ENCODE measurements at regions not wholly inside any gene's neighbourhood (a gene's known extent, or its start where the extent isn't known, plus 50 kb on each side); places are given as distances from the start of the nearest gene placed in this dataset.

- TF ChIP-seq, protein P1, sequence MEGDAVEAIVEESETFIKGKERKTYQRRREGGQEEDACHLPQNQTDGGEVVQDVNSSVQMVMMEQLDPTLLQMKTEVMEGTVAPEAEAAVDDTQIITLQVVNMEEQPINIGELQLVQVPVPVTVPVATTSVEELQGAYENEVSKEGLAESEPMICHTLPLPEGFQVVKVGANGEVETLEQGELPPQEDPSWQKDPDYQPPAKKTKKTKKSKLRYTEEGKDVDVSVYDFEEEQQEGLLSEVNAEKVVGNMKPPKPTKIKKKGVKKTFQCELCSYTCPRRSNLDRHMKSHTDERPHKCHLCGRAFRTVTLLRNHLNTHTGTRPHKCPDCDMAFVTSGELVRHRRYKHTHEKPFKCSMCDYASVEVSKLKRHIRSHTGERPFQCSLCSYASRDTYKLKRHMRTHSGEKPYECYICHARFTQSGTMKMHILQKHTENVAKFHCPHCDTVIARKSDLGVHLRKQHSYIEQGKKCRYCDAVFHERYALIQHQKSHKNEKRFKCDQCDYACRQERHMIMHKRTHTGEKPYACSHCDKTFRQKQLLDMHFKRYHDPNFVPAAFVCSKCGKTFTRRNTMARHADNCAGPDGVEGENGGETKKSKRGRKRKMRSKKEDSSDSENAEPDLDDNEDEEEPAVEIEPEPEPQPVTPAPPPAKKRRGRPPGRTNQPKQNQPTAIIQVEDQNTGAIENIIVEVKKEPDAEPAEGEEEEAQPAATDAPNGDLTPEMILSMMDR (conservative IDR thresholded peaks at IDR 0.05 in 1 of 2, IDR thresholded peaks at IDR 0.05 in 1 of 2; ENCODE audit: low read depth in 1 of 2, low read length in 2 of 2) = no peak
- TF ChIP-seq EZH2 (IDR thresholded peaks at IDR 0.05; ENCODE audit: low read length, missing control alignments) = no peak
These were observed 450.2 kb upstream of the KLHL29 start for GRCh38 chr2:22934747-22935146.

DNA sequence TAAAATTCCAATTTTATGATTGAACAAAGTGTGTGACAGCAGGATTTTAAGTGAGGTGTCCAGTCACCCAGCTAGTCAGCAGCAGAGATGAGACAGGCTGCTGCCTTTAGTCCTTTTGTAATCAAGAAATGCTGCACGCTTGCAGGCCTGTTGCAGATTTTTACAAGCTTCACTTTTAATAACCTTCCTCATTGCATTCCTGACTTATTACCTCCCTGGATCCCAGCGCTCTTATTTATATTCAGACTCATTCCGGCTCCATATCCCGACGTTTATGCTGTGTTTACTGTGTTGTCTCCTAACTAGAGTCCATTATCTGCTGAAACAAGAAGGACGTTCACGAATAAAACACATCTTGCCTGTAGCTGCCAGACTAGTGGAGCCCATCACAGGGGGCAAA, 442.5 kb upstream of the KLHL29 start:
- Histone ChIP-seq H2AFZ (ENCODE audit: low read length) (no peak overlapping the region), H3K4me1 (ENCODE audit: control insufficient read depth, extremely low read depth, insufficient read depth, low read length) (no peaks in the 10 kb centered on the region), H3K79me2 (ENCODE audit: control insufficient read depth, insufficient read depth, low read length) (no peaks in the 10 kb centered on the region), H3K27ac (ENCODE audit: insufficient read depth, low read length) (no peak overlapping the region), H3K36me3 (ENCODE audit: control insufficient read depth, insufficient read depth, low read length) (no peaks in the 10 kb centered on the region), H3K9ac (ENCODE audit: insufficient read depth, low read length) (no peak overlapping the region), H3K27me3 (ENCODE audit: control insufficient read depth, insufficient read depth, low read length) (no peaks in the 10 kb centered on the region), H3K9me3 (ENCODE audit: control insufficient read depth, insufficient read depth, low read depth, low read length) (no peaks in the 10 kb centered on the region), H3K4me3 (replicated peaks in 1 of 4; ENCODE audit: control extremely low read depth in 1 of 4, insufficient read depth in 1 of 4, low read depth in 3 of 4, low read length in 4 of 4) (no peak overlapping the region), H4K20me1 (ENCODE audit: control insufficient read depth, extremely low read depth, insufficient read depth, low read length) (no peaks in the 10 kb centered on the region), H3K4me2 (ENCODE audit: extremely low read depth, insufficient read depth, low read length) (no peak overlapping the region)
- DNase-seq (ENCODE audit: low read depth in 2 of 2) = no peak
- TF ChIP-seq EZH2 (IDR thresholded peaks at IDR 0.05; ENCODE audit: low read length, missing control alignments) = no peak
- TF ChIP-seq, protein P1 (conservative IDR thresholded peaks at IDR 0.05 in 1 of 2, IDR thresholded peaks at IDR 0.05 in 1 of 2; ENCODE audit: low read depth in 1 of 2, low read length in 2 of 2) = no peak

More at GRCh38 chr2:22934747-22935146, 450.2 kb upstream of the KLHL29 start:
- H3K4me1 ChIP-seq (ENCODE audit: control insufficient read depth, extremely low read depth, insufficient read depth, low read length) = no peaks in the 10 kb centered on the region
- no peaks in the 10 kb centered on the region for H4K20me1 ChIP-seq (ENCODE audit: control insufficient read depth, extremely low read depth, insufficient read depth, low read length)
- no peaks in the 10 kb centered on the region for H3K36me3 ChIP-seq (ENCODE audit: control insufficient read depth, insufficient read depth, low read length)
- no peaks in the 10 kb centered on the region for H3K79me2 ChIP-seq (ENCODE audit: control insufficient read depth, insufficient read depth, low read length)
- H3K4me2 ChIP-seq (ENCODE audit: extremely low read depth, insufficient read depth, low read length) = no peak overlapping the region
- H3K4me3 ChIP-seq (replicated peaks in 1 of 4; ENCODE audit: control extremely low read depth in 1 of 4, insufficient read depth in 1 of 4, low read depth in 3 of 4, low read length in 4 of 4) = no peak overlapping the region
- H3K27ac ChIP-seq (ENCODE audit: insufficient read depth, low read length) = no peak overlapping the region
- H3K9me3 ChIP-seq (ENCODE audit: control insufficient read depth, insufficient read depth, low read depth, low read length) = no peaks in the 10 kb centered on the region
- no peak overlapping the region for H2AFZ ChIP-seq (ENCODE audit: low read length)
- no peaks in the 10 kb centered on the region for H3K27me3 ChIP-seq (ENCODE audit: control insufficient read depth, insufficient read depth, low read length)
- DNase-seq (ENCODE audit: low read depth in 2 of 2) = no peak
- no peak overlapping the region for H3K9ac ChIP-seq (ENCODE audit: insufficient read depth, low read length)

GRCh38 chr2:22944143-22944542, 440.8 kb upstream of the KLHL29 start:
- Histone ChIP-seq H3K4me2 (ENCODE audit: extremely low read depth, insufficient read depth, low read length) (no peak overlapping the region), H3K4me3 (replicated peaks in 1 of 4; ENCODE audit: control extremely low read depth in 1 of 4, insufficient read depth in 1 of 4, low read depth in 3 of 4, low read length in 4 of 4) (no peak overlapping the region), H3K4me1 (ENCODE audit: control insufficient read depth, extremely low read depth, insufficient read depth, low read length) (no peaks in the 10 kb centered on the region), H2AFZ (ENCODE audit: low read length) (no peak overlapping the region), H4K20me1 (ENCODE audit: control insufficient read depth, extremely low read depth, insufficient read depth, low read length) (no peaks in the 10 kb centered on the region), H3K36me3 (ENCODE audit: control insufficient read depth, insufficient read depth, low read length) (no peaks in the 10 kb centered on the region), H3K27ac (ENCODE audit: insufficient read depth, low read length) (no peak overlapping the region), H3K79me2 (ENCODE audit: control insufficient read depth, insufficient read depth, low read length) (no peaks in the 10 kb centered on the region), H3K9me3 (ENCODE audit: control insufficient read depth, insufficient read depth, low read depth, low read length) (no peaks in the 10 kb centered on the region), H3K27me3 (ENCODE audit: control insufficient read depth, insufficient read depth, low read length) (no peaks in the 10 kb centered on the region), H3K9ac (ENCODE audit: insufficient read depth, low read length) (no peak overlapping the region)
- no peak for DNase-seq (ENCODE audit: low read depth in 2 of 2)
- TF ChIP-seq, protein P1 (conservative IDR thresholded peaks at IDR 0.05 in 1 of 2, IDR thresholded peaks at IDR 0.05 in 1 of 2; ENCODE audit: low read depth in 1 of 2, low read length in 2 of 2) = no peak
- TF ChIP-seq EZH2 (IDR thresholded peaks at IDR 0.05; ENCODE audit: low read length, missing control alignments) = no peak
